ENCODE measurements at regions not wholly inside any gene's neighbourhood (a gene's known extent, or its start where the extent isn't known, plus 50 kb on each side); places are given as distances from the start of the nearest gene placed in this dataset.

GRCh38 chr13:50449465-50449864, 394.0 kb downstream of the DLEU7 start:
- TF ChIP-seq CTCF (IDR thresholded peaks at IDR 0.05) (no peak), ZFX (IDR thresholded peaks at IDR 0.05; ENCODE audit: borderline replicate concordance) (no peak)
